Neural crest cell (in vitro differentiated cells): ENCODE measurements at regions not wholly inside any gene's neighbourhood (a gene's known extent, or its start where the extent isn't known, plus 50 kb on each side); places are given as distances from the start of the nearest gene placed in this dataset.

Experiments
- DNase-seq: peaks from one replicate; pipeline ENCODE4 v3.0.0; 2021; ENCODE audit warnings: low read depth, mixed read lengths, low spot score
- H3K27ac Mint-ChIP-seq: one replicate; pipeline ENCODE4 v1.8.0; 2021; ENCODE audit warnings: mild to moderate bottlenecking, mixed read lengths; ENCODE audit not compliant: unreplicated experiment
- H3K27me3 Mint-ChIP-seq: 2 replicates; pipeline ENCODE4 v1.8.0; 2021; ENCODE audit warnings: low read depth, mild to moderate bottlenecking, mixed read lengths
- H3K36me3 Mint-ChIP-seq: 2 replicates; pipeline ENCODE4 v1.8.0; 2021; ENCODE audit warnings: low read depth, mild to moderate bottlenecking, mixed read lengths
- H3K4me1 Mint-ChIP-seq: 2 replicates; pipeline ENCODE4 v1.8.0; 2021; ENCODE audit warnings: mixed read lengths
- H3K4me3 Mint-ChIP-seq: one replicate; pipeline ENCODE4 v1.8.0; 2021; ENCODE audit warnings: mild to moderate bottlenecking, mixed read lengths
- H3K9me3 Mint-ChIP-seq: 2 replicates; pipeline ENCODE4 v1.8.0; 2021; ENCODE audit warnings: mixed read lengths
- CTCF ChIP-seq: fragments of 200-600 bp; sonication (generic); conservative IDR thresholded peaks from 2 replicates; pipeline ENCODE4 v1.5.0; 2021; ENCODE audit warnings: antibody characterized with exemption, mild to moderate bottlenecking

- no peak for DNase-seq
- H3K9me3 Mint-ChIP-seq = peaks cover 2% of the 10 kb centered on the region
- TF ChIP-seq CTCF = no peak
- H3K27ac Mint-ChIP-seq = no peak overlapping the region
- no peak overlapping the region for H3K4me3 Mint-ChIP-seq
- H3K36me3 Mint-ChIP-seq = no peaks in the 10 kb centered on the region
- H3K27me3 Mint-ChIP-seq = no peaks in the 10 kb centered on the region
- H3K4me1 Mint-ChIP-seq = peaks cover 8% of the 10 kb centered on the region
These were observed 82.7 kb upstream of the CNR1 start for GRCh38 chr6:88248709-88249321.

- H3K36me3 Mint-ChIP-seq = peaks cover 2% of the 10 kb centered on the region
- no peak for TF ChIP-seq CTCF
- peak overlapping the region; percentile 30 for H3K27ac Mint-ChIP-seq
- DNase-seq = no peak
- no peak overlapping the region for H3K4me3 Mint-ChIP-seq
- peaks cover 8% of the 10 kb centered on the region for H3K4me1 Mint-ChIP-seq
- H3K27me3 Mint-ChIP-seq = no peaks in the 10 kb centered on the region
- H3K9me3 Mint-ChIP-seq = peaks cover 6% of the 10 kb centered on the region
These were observed 80.5 kb upstream of the CNR1 start for GRCh38 chr6:88246654-88247053.

- TF ChIP-seq CTCF = no peak
- Mint-ChIP-seq H3K27me3 (no peaks in the 10 kb centered on the region), H3K4me1 (peaks cover 8% of the 10 kb centered on the region), H3K4me3 (no peak overlapping the region), H3K27ac (no peak overlapping the region), H3K36me3 (peaks cover 2% of the 10 kb centered on the region), H3K9me3 (peaks cover 10% of the 10 kb centered on the region)
- DNase-seq = no peak
These were observed 78.6 kb upstream of the CNR1 start for GRCh38 chr6:88244721-88245120.

- Mint-ChIP-seq H3K9me3 (peaks cover 17% of the 10 kb centered on the region), H3K4me1 (no peaks in the 10 kb centered on the region), H3K4me3 (no peak overlapping the region), H3K27me3 (no peaks in the 10 kb centered on the region), H3K27ac (no peak overlapping the region), H3K36me3 (peaks cover 2% of the 10 kb centered on the region)
- DNase-seq = no peak
- no peak for TF ChIP-seq CTCF
These were observed 72.8 kb upstream of the CNR1 start for GRCh38 chr6:88238901-88239300.

GRCh38 chr6:88238065-88238464, 71.9 kb upstream of the CNR1 start:
- Mint-ChIP-seq H3K27me3 (no peaks in the 10 kb centered on the region), H3K4me1 (no peaks in the 10 kb centered on the region), H3K4me3 (no peak overlapping the region), H3K27ac (no peak overlapping the region), H3K36me3 (peaks cover 7% of the 10 kb centered on the region), H3K9me3 (peaks cover 21% of the 10 kb centered on the region)
- DNase-seq = no peak
- peak; percentile 63 for TF ChIP-seq CTCF
